ENCODE measurements at regions not wholly inside any gene's neighbourhood (a gene's known extent, or its start where the extent isn't known, plus 50 kb on each side); places are given as distances from the start of the nearest gene placed in this dataset.

DNA sequence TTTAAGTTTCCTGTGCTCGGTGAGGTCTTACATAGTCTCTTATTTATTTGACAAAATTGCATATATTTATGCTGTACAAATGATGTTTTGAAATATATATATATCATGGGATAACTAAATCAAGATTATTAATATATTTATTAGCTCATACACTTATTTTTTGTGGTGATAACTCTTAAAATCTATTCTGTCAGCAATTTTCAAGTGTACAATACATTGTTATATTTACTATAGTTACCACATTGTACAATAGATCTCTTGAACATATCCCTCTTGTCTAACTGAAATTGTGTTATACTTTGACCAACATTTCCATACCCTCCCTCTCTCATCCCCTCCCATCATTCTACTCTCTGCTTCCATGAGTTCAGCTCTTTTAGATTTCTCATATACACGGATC lies 516.6 kb upstream of the LCORL start:
- no peak overlapping the region for H3K27ac Mint-ChIP-seq
- TF ChIP-seq, protein P1, sequence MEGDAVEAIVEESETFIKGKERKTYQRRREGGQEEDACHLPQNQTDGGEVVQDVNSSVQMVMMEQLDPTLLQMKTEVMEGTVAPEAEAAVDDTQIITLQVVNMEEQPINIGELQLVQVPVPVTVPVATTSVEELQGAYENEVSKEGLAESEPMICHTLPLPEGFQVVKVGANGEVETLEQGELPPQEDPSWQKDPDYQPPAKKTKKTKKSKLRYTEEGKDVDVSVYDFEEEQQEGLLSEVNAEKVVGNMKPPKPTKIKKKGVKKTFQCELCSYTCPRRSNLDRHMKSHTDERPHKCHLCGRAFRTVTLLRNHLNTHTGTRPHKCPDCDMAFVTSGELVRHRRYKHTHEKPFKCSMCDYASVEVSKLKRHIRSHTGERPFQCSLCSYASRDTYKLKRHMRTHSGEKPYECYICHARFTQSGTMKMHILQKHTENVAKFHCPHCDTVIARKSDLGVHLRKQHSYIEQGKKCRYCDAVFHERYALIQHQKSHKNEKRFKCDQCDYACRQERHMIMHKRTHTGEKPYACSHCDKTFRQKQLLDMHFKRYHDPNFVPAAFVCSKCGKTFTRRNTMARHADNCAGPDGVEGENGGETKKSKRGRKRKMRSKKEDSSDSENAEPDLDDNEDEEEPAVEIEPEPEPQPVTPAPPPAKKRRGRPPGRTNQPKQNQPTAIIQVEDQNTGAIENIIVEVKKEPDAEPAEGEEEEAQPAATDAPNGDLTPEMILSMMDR (conservative IDR thresholded peaks at IDR 0.05): no peak
- H3T11ph ChIP-seq (ENCODE audit: low read length): no peak overlapping the region
- H3K4me3 Mint-ChIP-seq: no peak overlapping the region
- no peak overlapping the region for H2BK120ac ChIP-seq (ENCODE audit: low read depth, low read length, poor library complexity, severe bottlenecking)
- H2AK5ac ChIP-seq (ENCODE audit: insufficient read length, low read length): no peak overlapping the region
- H3K9me3 ChIP-seq (ENCODE audit: control insufficient read depth, low read depth, low read length): no peaks in the 10 kb centered on the region
- no CpG with 5 or more reads among the region's 2 CpGs for WGBS (ENCODE audit: extremely low coverage, insufficient read length, low lambda C conversion rate)
- DNase-seq: no peak
- H3K14ac ChIP-seq (ENCODE audit: insufficient read depth, low read length): no peak overlapping the region
- no peaks in the 10 kb centered on the region for H3K9me3 Mint-ChIP-seq
- H3K36me3 Mint-ChIP-seq (ENCODE audit: insufficient read depth in 1 of 3, low read depth in 3 of 3): no peaks in the 10 kb centered on the region
- no peaks in the 10 kb centered on the region for H3K23me2 ChIP-seq (ENCODE audit: insufficient read length, low read depth, low read length, poor library complexity, severe bottlenecking)
- no peak overlapping the region for H3K56ac ChIP-seq (ENCODE audit: insufficient read length, low read depth, low read length)
- no peaks in the 10 kb centered on the region for H3K4me1 ChIP-seq (ENCODE audit: insufficient read depth, low read length)
- H4K5ac ChIP-seq (ENCODE audit: insufficient read length, low read depth, low read length): no peak overlapping the region
- no peak overlapping the region for H2AFZ ChIP-seq (ENCODE audit: low read length)
- H3K4me2 ChIP-seq (ENCODE audit: insufficient read depth, insufficient read length, low read length): no peak overlapping the region
- no peak overlapping the region for H3K18ac ChIP-seq (ENCODE audit: insufficient read length, low read depth, low read length)
- H3K27ac ChIP-seq (ENCODE audit: insufficient read length, low read depth, low read length): no peak overlapping the region
- H4K91ac ChIP-seq (ENCODE audit: insufficient read length, low read depth, low read length): no peak overlapping the region
- no peak overlapping the region for H3K23ac ChIP-seq (ENCODE audit: insufficient read length, low read depth, low read length)
- no peak overlapping the region for H2BK15ac ChIP-seq (ENCODE audit: low read depth, low read length)
- no peak overlapping the region for H3K4ac ChIP-seq (ENCODE audit: low read depth, low read length)
- no peaks in the 10 kb centered on the region for H3K79me2 ChIP-seq (ENCODE audit: insufficient read depth, low read length)
- no peak overlapping the region for H2BK5ac ChIP-seq (ENCODE audit: insufficient read length, low read length)
- H3K4me1 Mint-ChIP-seq: no peaks in the 10 kb centered on the region
- no peak overlapping the region for H3K9ac ChIP-seq (ENCODE audit: extremely low read depth, insufficient read length, low read length)
- H2BK20ac ChIP-seq (ENCODE audit: low read depth, low read length, poor library complexity, severe bottlenecking): no peak overlapping the region
- no peaks in the 10 kb centered on the region for H3K27me3 Mint-ChIP-seq (ENCODE audit: low read depth)
- no peak overlapping the region for H4K8ac ChIP-seq (replicated peaks; ENCODE audit: insufficient read length, low read depth, low read length)
- H3K27me3 ChIP-seq (ENCODE audit: insufficient read depth, low read length): no peaks in the 10 kb centered on the region
- no peaks in the 10 kb centered on the region for H4K20me1 ChIP-seq (ENCODE audit: control insufficient read depth, insufficient read depth, insufficient read length)
- no peaks in the 10 kb centered on the region for H3K79me1 ChIP-seq (ENCODE audit: insufficient read depth, low read depth, low read length, poor library complexity, severe bottlenecking)
- H2BK12ac ChIP-seq (ENCODE audit: insufficient read length, low read depth, low read length): no peak overlapping the region
